Loucy (cell line): ENCODE measurements at regions not wholly inside any gene's neighbourhood (a gene's known extent, or its start where the extent isn't known, plus 50 kb on each side); places are given as distances from the start of the nearest gene placed in this dataset.

Source experiments
- H2AFZ ChIP-seq: fragments of 200-600 bp; sonication (generic); 2 replicates; pipeline ENCODE4 v1.6.0; 2016; ENCODE audit warnings: antibody characterized with exemption, mild to moderate bottlenecking, low read length, moderate library complexity
- H3F3A ChIP-seq: fragments of 200-600 bp; 2 replicates; pipeline ENCODE4 v1.6.0; 2016; ENCODE audit warnings: antibody characterized with exemption, low read depth, mild to moderate bottlenecking
- H3K27me3 ChIP-seq: fragments of 200-600 bp; sonication (generic); 2 replicates; pipeline ENCODE4 v1.6.1; 2014; ENCODE audit warnings: low read length, mild to moderate bottlenecking; ENCODE audit not compliant: insufficient read depth, poor library complexity, severe bottlenecking
- H3K36me3 ChIP-seq: fragments of 200-600 bp; sonication (generic); 2 replicates; pipeline ENCODE4 v1.6.1; 2016; ENCODE audit warnings: low read length; ENCODE audit not compliant: insufficient read depth
- H3K4me1 ChIP-seq: fragments of 200-600 bp; sonication (generic); 2 replicates; pipeline ENCODE4 v1.5.1; 2014; ENCODE audit warnings: low read length, mild to moderate bottlenecking; ENCODE audit not compliant: insufficient read depth, poor library complexity, severe bottlenecking
- H3K4me2 ChIP-seq: fragments of 200-600 bp; sonication (generic); 2 replicates; pipeline ENCODE4 v1.6.0; 2014; ENCODE audit warnings: antibody characterized with exemption, low read length, low read depth, mild to moderate bottlenecking; ENCODE audit not compliant: poor library complexity, severe bottlenecking
- H3K4me3 ChIP-seq: fragments of 200-600 bp; sonication (generic); 2 replicates; pipeline ENCODE4 v1.5.1; 2014; ENCODE audit warnings: low read length, mild to moderate bottlenecking, mixed read lengths; ENCODE audit not compliant: poor library complexity, severe bottlenecking
- H3K79me2 ChIP-seq: fragments of 200-600 bp; sonication (generic); 2 replicates; pipeline ENCODE4 v1.6.1; 2014; ENCODE audit warnings: low read length; ENCODE audit not compliant: insufficient read depth
- H3K9ac ChIP-seq: fragments of 200-600 bp; sonication (generic); 2 replicates; pipeline ENCODE4 v1.6.0; 2014; ENCODE audit warnings: mild to moderate bottlenecking, low read depth, low read length, moderate library complexity; ENCODE audit not compliant: poor library complexity, severe bottlenecking
- H3K9me2 ChIP-seq: fragments of 200-600 bp; sonication (generic); replicated peaks from 2 replicates; pipeline ENCODE4 v1.6.1; 2016; ENCODE audit warnings: low read depth, low read length, mixed read lengths
- H3K9me3 ChIP-seq: fragments of 200-600 bp; sonication (generic); 2 replicates; pipeline ENCODE4 v1.6.1; 2014; ENCODE audit warnings: mild to moderate bottlenecking, antibody characterized with exemption, low read length, low read depth; ENCODE audit not compliant: insufficient read depth
- H4K20me1 ChIP-seq: fragments of 200-600 bp; sonication (generic); 2 replicates; pipeline ENCODE4 v1.6.0; 2014; ENCODE audit warnings: antibody characterized with exemption, low read length, mild to moderate bottlenecking; ENCODE audit not compliant: insufficient read depth, poor library complexity, severe bottlenecking
- EZH2phosphoT487 ChIP-seq: fragments of 200-600 bp; IDR thresholded peaks from 2 replicates; pipeline ENCODE4 v1.6.1; 2018; ENCODE audit warnings: antibody characterized with exemption, mild to moderate bottlenecking, moderate library complexity, borderline replicate concordance
- TF ChIP-seq, protein P1 (sequence below): fragments of 200-600 bp; sonication (generic); conservative IDR thresholded peaks from 2 replicates; pipeline ENCODE4 v1.5.1; 2014; ENCODE audit warnings: mild to moderate bottlenecking, antibody characterized with exemption, low read length

DNA sequence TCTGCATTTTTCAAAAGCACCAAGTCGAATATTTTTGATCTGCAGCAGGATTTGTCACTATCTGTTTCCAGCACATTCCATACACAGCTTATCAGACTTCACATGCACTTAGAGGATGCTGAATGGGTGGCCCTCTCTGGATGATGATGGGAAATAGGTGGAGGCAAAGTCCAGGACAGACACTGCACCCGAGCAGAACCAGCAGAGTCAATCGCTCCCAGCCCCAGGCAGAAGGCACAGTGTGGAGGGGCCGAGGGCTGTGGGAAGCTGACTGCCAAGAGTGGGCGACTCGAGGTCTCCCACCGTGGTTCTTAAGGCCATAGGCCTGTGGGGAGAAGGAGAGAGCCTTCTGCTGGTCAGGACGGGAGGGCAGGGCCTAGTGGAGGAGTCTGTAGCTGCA, 490.2 kb upstream of the MGMT start:
- Histone ChIP-seq H3K9ac (no peak overlapping the region), H4K20me1 (no peaks in the 10 kb centered on the region), H3K4me3 (no peak overlapping the region), H3K4me1 (no peaks in the 10 kb centered on the region), H3K9me2 (no peaks in the 10 kb centered on the region), H3K36me3 (no peaks in the 10 kb centered on the region), H3F3A (no peaks in the 10 kb centered on the region), H3K27me3 (no peaks in the 10 kb centered on the region), H3K79me2 (no peaks in the 10 kb centered on the region), H3K9me3 (no peaks in the 10 kb centered on the region), H2AFZ (no peak overlapping the region), H3K4me2 (no peak overlapping the region)
- no peak for TF ChIP-seq EZH2phosphoT487
- TF ChIP-seq, protein P1, sequence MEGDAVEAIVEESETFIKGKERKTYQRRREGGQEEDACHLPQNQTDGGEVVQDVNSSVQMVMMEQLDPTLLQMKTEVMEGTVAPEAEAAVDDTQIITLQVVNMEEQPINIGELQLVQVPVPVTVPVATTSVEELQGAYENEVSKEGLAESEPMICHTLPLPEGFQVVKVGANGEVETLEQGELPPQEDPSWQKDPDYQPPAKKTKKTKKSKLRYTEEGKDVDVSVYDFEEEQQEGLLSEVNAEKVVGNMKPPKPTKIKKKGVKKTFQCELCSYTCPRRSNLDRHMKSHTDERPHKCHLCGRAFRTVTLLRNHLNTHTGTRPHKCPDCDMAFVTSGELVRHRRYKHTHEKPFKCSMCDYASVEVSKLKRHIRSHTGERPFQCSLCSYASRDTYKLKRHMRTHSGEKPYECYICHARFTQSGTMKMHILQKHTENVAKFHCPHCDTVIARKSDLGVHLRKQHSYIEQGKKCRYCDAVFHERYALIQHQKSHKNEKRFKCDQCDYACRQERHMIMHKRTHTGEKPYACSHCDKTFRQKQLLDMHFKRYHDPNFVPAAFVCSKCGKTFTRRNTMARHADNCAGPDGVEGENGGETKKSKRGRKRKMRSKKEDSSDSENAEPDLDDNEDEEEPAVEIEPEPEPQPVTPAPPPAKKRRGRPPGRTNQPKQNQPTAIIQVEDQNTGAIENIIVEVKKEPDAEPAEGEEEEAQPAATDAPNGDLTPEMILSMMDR: no peak

DNA sequence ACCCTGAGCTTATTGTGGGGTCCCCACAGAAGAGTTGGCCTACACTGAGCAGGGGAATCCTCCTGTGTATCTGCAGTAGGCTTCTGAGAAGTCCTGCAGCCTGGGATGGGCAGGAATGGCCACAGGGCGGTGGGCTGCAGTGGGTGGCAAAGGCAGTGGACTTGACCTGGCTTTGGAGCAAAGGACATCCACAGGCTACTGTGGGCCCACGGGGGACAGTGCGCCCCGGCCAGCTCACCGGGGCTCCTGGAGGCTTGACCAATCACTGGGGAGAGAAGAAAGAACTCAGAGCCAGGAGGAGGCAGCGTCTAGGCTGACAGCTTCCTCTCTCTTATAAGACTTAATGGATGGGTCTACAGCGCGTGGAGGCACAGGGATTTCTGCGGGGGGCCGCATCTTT, 488.8 kb upstream of the MGMT start:
- Histone ChIP-seq H3F3A (no peaks in the 10 kb centered on the region), H3K9me2 (no peaks in the 10 kb centered on the region), H3K9me3 (no peaks in the 10 kb centered on the region), H3K27me3 (no peaks in the 10 kb centered on the region), H3K9ac (no peak overlapping the region), H4K20me1 (no peaks in the 10 kb centered on the region), H2AFZ (no peak overlapping the region), H3K4me3 (no peak overlapping the region), H3K36me3 (no peaks in the 10 kb centered on the region), H3K79me2 (no peaks in the 10 kb centered on the region), H3K4me1 (no peaks in the 10 kb centered on the region), H3K4me2 (no peak overlapping the region)
- TF ChIP-seq, protein P1: no peak
- no peak for TF ChIP-seq EZH2phosphoT487

DNA sequence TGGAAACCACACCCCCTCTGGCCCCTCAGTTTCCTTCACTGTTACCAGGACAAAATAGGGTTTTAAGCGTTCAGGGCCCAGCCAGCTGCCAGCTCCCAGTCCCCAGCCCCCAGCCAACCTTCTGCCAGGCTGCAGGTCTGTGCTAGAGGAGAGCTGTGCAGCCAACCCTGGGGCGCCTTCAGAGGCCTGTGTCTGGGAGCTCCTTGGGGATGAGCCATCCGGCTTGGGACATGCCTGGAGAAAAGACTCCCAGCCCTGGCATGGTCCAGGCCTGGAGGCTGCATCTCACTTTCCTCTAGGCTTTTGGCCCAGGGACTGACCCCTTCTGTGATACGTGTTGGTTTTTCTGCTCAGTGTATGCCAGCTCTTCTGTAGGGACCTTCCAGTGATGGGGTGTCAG, 487.6 kb upstream of the MGMT start:
- Histone ChIP-seq H3K4me2 (no peak overlapping the region), H3K4me1 (no peaks in the 10 kb centered on the region)

More for the DNA sequence above, 487.6 kb upstream of the MGMT start:
- H3K27me3 ChIP-seq: no peaks in the 10 kb centered on the region
- H3K9me2 ChIP-seq: no peaks in the 10 kb centered on the region
- H3K79me2 ChIP-seq: no peaks in the 10 kb centered on the region
- no peak overlapping the region for H3K9ac ChIP-seq
- no peaks in the 10 kb centered on the region for H3F3A ChIP-seq
- TF ChIP-seq, protein P1: no peak
- no peak for TF ChIP-seq EZH2phosphoT487
- H3K4me3 ChIP-seq: no peak overlapping the region
- H3K9me3 ChIP-seq: no peaks in the 10 kb centered on the region
- H3K36me3 ChIP-seq: no peaks in the 10 kb centered on the region
- no peak overlapping the region for H2AFZ ChIP-seq
- H4K20me1 ChIP-seq: no peaks in the 10 kb centered on the region
